HFF-Myc (cell line): ENCODE measurements at regions not wholly inside any gene's neighbourhood (a gene's known extent, or its start where the extent isn't known, plus 50 kb on each side); places are given as distances from the start of the nearest gene placed in this dataset.

Experiments used
- DNase-seq: peaks from one replicate; pipeline ENCODE4 v3.0.0-alpha.2; 2011; ENCODE audit warnings: low read depth; ENCODE audit errors: extremely low read depth
- H3K4me3 ChIP-seq: replicated peaks from 2 replicates; pipeline ENCODE4 v1.5.1; 2011; ENCODE audit warnings: low read depth, mild to moderate bottlenecking, control low read depth, low read length
- CTCF ChIP-seq: IDR thresholded peaks from 2 replicates; pipeline ENCODE4 v1.5.1; 2012; ENCODE audit warnings: mild to moderate bottlenecking, low read depth, low read length, control low read depth; ENCODE audit errors: missing control alignments

GRCh38 chr14:38868399-38869290, 234.4 kb downstream of the SEC23A start:
- no peak overlapping the region for H3K4me3 ChIP-seq
- DNase-seq = no peak
- TF ChIP-seq CTCF = no peak

GRCh38 chr14:38867561-38868150, 235.4 kb downstream of the SEC23A start:
- peak; percentile 70 for DNase-seq
- H3K4me3 ChIP-seq = no peak overlapping the region
- TF ChIP-seq CTCF = peak; percentile 76

GRCh38 chr14:38866461-38866860, 236.6 kb downstream of the SEC23A start:
- no peak overlapping the region for H3K4me3 ChIP-seq
- no peak for DNase-seq
- TF ChIP-seq CTCF = no peak

- H3K4me3 ChIP-seq = no peak overlapping the region
- TF ChIP-seq CTCF = no peak
- no peak for DNase-seq
These were observed 240.7 kb downstream of the SEC23A start for GRCh38 chr14:38862366-38862765.

- no peak for TF ChIP-seq CTCF
- no peak overlapping the region for H3K4me3 ChIP-seq
- no peak for DNase-seq
These were observed 242.5 kb downstream of the SEC23A start for GRCh38 chr14:38860530-38860929.

- no peak for TF ChIP-seq CTCF
- no peak overlapping the region for H3K4me3 ChIP-seq
- no peak for DNase-seq
These were observed 246.2 kb downstream of the SEC23A start for GRCh38 chr14:38856798-38857197.
